SU-DHL-6 (cell line): ENCODE measurements at regions not wholly inside any gene's neighbourhood (a gene's known extent, or its start where the extent isn't known, plus 50 kb on each side); places are given as distances from the start of the nearest gene placed in this dataset.

Experiments used
- H2AFZ ChIP-seq: fragments of 200-600 bp; sonication (generic); 2 replicates; pipeline ENCODE4 v1.6.1; 2014; ENCODE audit warnings: low read depth, mild to moderate bottlenecking, moderate library complexity, mixed read lengths, antibody characterized with exemption, low read length; ENCODE audit not compliant: severe bottlenecking
- H3F3A ChIP-seq: fragments of 200-600 bp; shearing (Covaris generic); 2 replicates; pipeline ENCODE4 v1.6.0; 2016; ENCODE audit warnings: antibody characterized with exemption, mild to moderate bottlenecking; ENCODE audit not compliant: insufficient read depth
- H3K27ac ChIP-seq: fragments of 200-600 bp; sonication (generic); 2 replicates; pipeline ENCODE4 v1.5.1; 2016; ENCODE audit warnings: low read depth, mild to moderate bottlenecking, low read length, moderate library complexity, mixed read lengths
- H3K27me3 ChIP-seq: fragments of 200-600 bp; sonication (generic), shearing (Covaris generic); 2 replicates; pipeline ENCODE4 v1.6.0; 2014; ENCODE audit warnings: mild to moderate bottlenecking, low read length
- H3K36me3 ChIP-seq: fragments of 200-600 bp; sonication (generic); 2 replicates; pipeline ENCODE4 v1.6.1; 2014; ENCODE audit warnings: mild to moderate bottlenecking, low read length, mixed read lengths
- H3K4me2 ChIP-seq: fragments of 300-600, 200-600 bp; shearing (Covaris generic), sonication (generic); 2 replicates; pipeline ENCODE4 v1.6.0; 2014; ENCODE audit warnings: low read length, low read depth, mild to moderate bottlenecking; ENCODE audit not compliant: poor library complexity, severe bottlenecking
- H3K4me3 ChIP-seq: fragments of 200-600 bp; sonication (generic); 2 replicates; pipeline ENCODE4 v1.5.1; 2014; ENCODE audit warnings: antibody characterized with exemption, low read length, mild to moderate bottlenecking, mixed read lengths; ENCODE audit not compliant: insufficient read depth, poor library complexity, severe bottlenecking
- H3K79me2 ChIP-seq: fragments of 200-600 bp; sonication (generic); 2 replicates; pipeline ENCODE4 v1.6.1; 2014; ENCODE audit warnings: mild to moderate bottlenecking, low read length, moderate library complexity; ENCODE audit not compliant: insufficient read depth
- H3K9ac ChIP-seq: fragments of 200-600 bp; sonication (generic); 2 replicates; pipeline ENCODE4 v1.7.0; 2014; ENCODE audit warnings: mild to moderate bottlenecking, low read length
- H3K9me2 ChIP-seq: fragments of 200-600 bp; sonication (generic); replicated peaks from 2 replicates; pipeline ENCODE4 v1.6.1; 2014; ENCODE audit warnings: low read length; ENCODE audit not compliant: insufficient read depth
- H3K9me3 ChIP-seq: fragments of 200-600 bp; sonication (generic); 2 replicates; pipeline ENCODE4 v1.6.1; 2014; ENCODE audit warnings: low read length, mixed read lengths; ENCODE audit not compliant: insufficient read depth
- H4K20me1 ChIP-seq: fragments of 200-600 bp; sonication (generic); 2 replicates; pipeline ENCODE4 v1.6.1; 2014; ENCODE audit warnings: low read depth, mild to moderate bottlenecking, antibody characterized with exemption, low read length, moderate library complexity, mixed read lengths
- EZH2phosphoT487 ChIP-seq: fragments of 200-600 bp; sonication (generic), shearing (Covaris generic); conservative IDR thresholded peaks from 2 replicates; pipeline ENCODE4 v1.6.1; 2018; ENCODE audit warnings: mild to moderate bottlenecking, antibody characterized with exemption, low read length, moderate library complexity, mixed read lengths
- TF ChIP-seq, protein P1 (sequence below): fragments of 200-600 bp; sonication (generic); IDR thresholded peaks from one replicate; pipeline ENCODE4 v1.5.1; 2017; ENCODE audit warnings: antibody characterized with exemption, mild to moderate bottlenecking, low read length, moderate library complexity; ENCODE audit not compliant: insufficient read depth, poor library complexity, severe bottlenecking

DNA sequence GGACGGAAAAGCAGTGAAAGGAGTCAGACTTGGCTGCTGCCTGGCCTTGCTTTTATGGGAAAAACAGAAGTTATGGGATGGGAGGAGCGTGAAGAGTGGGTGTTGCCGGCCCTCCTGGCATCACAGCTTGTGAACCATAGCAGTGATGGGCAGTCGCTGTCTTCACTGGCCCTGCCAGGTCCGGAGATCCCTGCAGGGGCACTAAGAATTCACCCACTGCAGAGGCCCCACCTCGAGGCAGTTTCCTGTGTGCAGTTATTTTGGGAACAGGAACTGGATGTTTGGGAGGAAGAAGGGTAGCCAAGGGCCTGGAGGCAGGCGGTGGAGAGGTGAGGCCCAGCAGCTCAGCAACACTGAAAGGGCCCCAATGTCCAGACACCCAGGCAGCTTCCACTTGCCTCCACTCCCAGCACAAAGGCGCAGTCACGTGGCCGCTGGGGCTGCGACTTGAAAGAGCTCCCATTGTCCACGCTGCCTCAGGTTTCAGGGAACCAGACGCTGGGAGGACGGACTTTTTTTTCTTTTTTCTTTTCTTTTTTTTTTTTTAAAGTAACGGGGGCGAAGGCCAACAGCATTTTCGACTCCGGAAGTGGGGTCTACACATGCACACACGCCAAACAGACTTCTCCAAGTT lies 255.6 kb downstream of the ZNF621 start:
- Histone ChIP-seq H3K36me3 (no peaks in the 10 kb centered on the region), H3K9ac (no peak overlapping the region), H4K20me1 (no peaks in the 10 kb centered on the region), H3K79me2 (no peaks in the 10 kb centered on the region), H3K4me2 (no peak overlapping the region), H3K27me3 (peaks cover 3% of the 10 kb centered on the region; the same call in 1 of the 2 replicates), H3F3A (no peaks in the 10 kb centered on the region), H3K9me3 (no peaks in the 10 kb centered on the region), H3K4me3 (no peak overlapping the region), H2AFZ (no peak overlapping the region), H3K27ac (no peak overlapping the region), H3K9me2 (no peaks in the 10 kb centered on the region)
- TF ChIP-seq, protein P1, sequence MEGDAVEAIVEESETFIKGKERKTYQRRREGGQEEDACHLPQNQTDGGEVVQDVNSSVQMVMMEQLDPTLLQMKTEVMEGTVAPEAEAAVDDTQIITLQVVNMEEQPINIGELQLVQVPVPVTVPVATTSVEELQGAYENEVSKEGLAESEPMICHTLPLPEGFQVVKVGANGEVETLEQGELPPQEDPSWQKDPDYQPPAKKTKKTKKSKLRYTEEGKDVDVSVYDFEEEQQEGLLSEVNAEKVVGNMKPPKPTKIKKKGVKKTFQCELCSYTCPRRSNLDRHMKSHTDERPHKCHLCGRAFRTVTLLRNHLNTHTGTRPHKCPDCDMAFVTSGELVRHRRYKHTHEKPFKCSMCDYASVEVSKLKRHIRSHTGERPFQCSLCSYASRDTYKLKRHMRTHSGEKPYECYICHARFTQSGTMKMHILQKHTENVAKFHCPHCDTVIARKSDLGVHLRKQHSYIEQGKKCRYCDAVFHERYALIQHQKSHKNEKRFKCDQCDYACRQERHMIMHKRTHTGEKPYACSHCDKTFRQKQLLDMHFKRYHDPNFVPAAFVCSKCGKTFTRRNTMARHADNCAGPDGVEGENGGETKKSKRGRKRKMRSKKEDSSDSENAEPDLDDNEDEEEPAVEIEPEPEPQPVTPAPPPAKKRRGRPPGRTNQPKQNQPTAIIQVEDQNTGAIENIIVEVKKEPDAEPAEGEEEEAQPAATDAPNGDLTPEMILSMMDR = no peak
- no peak for TF ChIP-seq EZH2phosphoT487

DNA sequence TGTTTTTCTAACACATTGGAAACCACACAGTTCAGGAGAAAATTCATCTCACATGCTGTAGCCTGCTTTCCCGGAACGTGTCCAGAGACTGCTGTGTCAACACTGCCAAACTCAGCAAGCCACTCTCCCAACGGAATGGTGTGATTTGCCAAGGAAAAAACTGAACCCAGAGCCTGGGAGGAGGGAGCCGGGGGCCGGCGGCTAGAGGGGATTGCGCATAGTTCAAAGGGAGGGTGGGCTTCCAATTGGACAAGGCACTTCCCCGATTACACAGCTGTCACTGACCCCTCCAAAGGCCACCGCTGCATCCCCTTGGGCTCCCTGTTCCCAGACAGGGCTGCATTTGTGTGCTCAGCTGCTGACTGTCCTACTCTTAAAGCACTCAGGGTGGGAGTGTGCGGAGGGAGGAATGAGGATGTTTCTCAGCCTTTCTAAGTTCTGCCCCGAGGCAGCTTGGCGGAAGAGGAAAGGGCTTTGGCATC lies 256.2 kb downstream of the ZNF621 start:
- Histone ChIP-seq H3K9me3 (no peaks in the 10 kb centered on the region), H3F3A (no peaks in the 10 kb centered on the region), H3K27ac (no peak overlapping the region), H3K36me3 (no peaks in the 10 kb centered on the region), H3K27me3 (peaks cover 3% of the 10 kb centered on the region; the same call in 1 of the 2 replicates), H3K4me2 (no peak overlapping the region), H4K20me1 (no peaks in the 10 kb centered on the region), H2AFZ (no peak overlapping the region), H3K4me3 (no peak overlapping the region), H3K9ac (no peak overlapping the region), H3K9me2 (no peaks in the 10 kb centered on the region), H3K79me2 (no peaks in the 10 kb centered on the region)
- TF ChIP-seq, protein P1 = no peak
- no peak for TF ChIP-seq EZH2phosphoT487

DNA sequence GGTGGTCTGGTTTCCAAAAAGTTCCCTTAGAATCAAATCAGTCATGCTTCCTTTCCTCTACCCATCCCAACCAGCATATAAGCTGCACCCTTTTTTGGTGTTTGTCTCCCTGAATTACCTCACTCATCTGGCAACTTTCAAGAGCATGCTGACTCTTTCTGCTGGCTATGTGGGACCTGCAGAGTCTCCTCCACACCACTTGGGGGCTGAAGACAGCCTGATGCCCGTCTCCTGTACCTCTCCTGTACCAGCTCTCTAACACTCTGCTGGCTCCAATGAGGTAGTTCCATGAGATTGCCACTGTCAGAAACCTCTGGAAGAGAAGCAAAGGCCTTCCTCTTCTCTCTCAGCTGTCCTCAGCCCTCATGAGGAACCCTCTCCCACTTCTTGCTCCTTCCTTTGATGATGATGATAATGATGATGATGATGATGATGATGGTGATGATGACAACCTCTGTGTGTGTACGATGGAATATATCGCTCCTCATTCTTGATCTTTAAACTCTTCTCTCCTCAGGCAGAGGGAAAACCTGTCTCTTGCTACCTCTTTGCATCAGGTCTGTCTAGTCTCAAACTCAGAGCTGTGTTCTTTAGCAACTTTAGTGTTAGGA lies 257.5 kb downstream of the ZNF621 start:
- no peak overlapping the region for H3K4me2 ChIP-seq
- no peak for TF ChIP-seq EZH2phosphoT487
- TF ChIP-seq, protein P1 = peak; percentile 13
- H2AFZ ChIP-seq = no peak overlapping the region
- no peak overlapping the region for H3K27ac ChIP-seq
- peaks cover 3% of the 10 kb centered on the region; the same call in 1 of the 2 replicates for H3K27me3 ChIP-seq
- H4K20me1 ChIP-seq = no peaks in the 10 kb centered on the region
- no peak overlapping the region for H3K9ac ChIP-seq
- no peaks in the 10 kb centered on the region for H3K79me2 ChIP-seq
- no peaks in the 10 kb centered on the region for H3K9me3 ChIP-seq
- H3F3A ChIP-seq = no peaks in the 10 kb centered on the region
- no peak overlapping the region for H3K4me3 ChIP-seq
- no peaks in the 10 kb centered on the region for H3K9me2 ChIP-seq
- H3K36me3 ChIP-seq = no peaks in the 10 kb centered on the region
